ENCODE measurements at regions not wholly inside any gene's neighbourhood (a gene's known extent, or its start where the extent isn't known, plus 50 kb on each side); places are given as distances from the start of the nearest gene placed in this dataset.

Small RNA genes lying in the stretch of these regions (microRNA-seq; reads per million reads assigned to microRNA genes)
- gene MIR7702: 0 reads per million in 2 donors

All from right cardiac atrium (tissue), 2 donors.